Keratinocyte (primary cell): ENCODE measurements at regions not wholly inside any gene's neighbourhood (a gene's known extent, or its start where the extent isn't known, plus 50 kb on each side); places are given as distances from the start of the nearest gene placed in this dataset.

Experiments used
- DNase-seq: peaks from one replicate; pipeline ENCODE4 v3.0.0-alpha.2; 2011; ENCODE audit warnings: low read depth, missing footprints, low spot score
- FAIRE-seq: peaks from 2 replicates; lab custom pipeline; 2011; peaks lifted over from hg19 to GRCh38; lab: Jason Lieb, UNC
- H2AFZ ChIP-seq: 2 replicates; pipeline ENCODE4 v1.6.0; 2012; ENCODE audit warnings: low read length, control low read depth, inconsistent platforms; ENCODE audit not compliant: control insufficient read depth
- H3K27ac ChIP-seq: 2 replicates; pipeline ENCODE4 v1.5.1; 2011; ENCODE audit warnings: low read length; ENCODE audit not compliant: control insufficient read depth, insufficient read depth
- H3K27me3 ChIP-seq: 3 replicates; pipeline ENCODE4 v1.6.0; 2011; ENCODE audit warnings: low read length; ENCODE audit not compliant: control insufficient read depth, insufficient read depth; ENCODE audit errors: extremely low read depth
- H3K36me3 ChIP-seq, 2 experiments: 2 replicates in 1 of 2; 3 replicates in 1 of 2; pipeline ENCODE4 v1.5.1; 2011; ENCODE audit warnings: low read length in 2 of 2, mild to moderate bottlenecking in 1 of 2; ENCODE audit not compliant: control insufficient read depth in 2 of 2, insufficient read depth in 2 of 2; ENCODE audit errors: extremely low read depth in 1 of 2
- H3K4me1 ChIP-seq: 3 replicates; pipeline ENCODE4 v1.5.1; 2011; ENCODE audit warnings: low read length; ENCODE audit not compliant: control insufficient read depth, insufficient read depth; ENCODE audit errors: extremely low read depth
- H3K4me2 ChIP-seq: 3 replicates; pipeline ENCODE4 v1.6.0; 2011; ENCODE audit warnings: low read depth, low read length; ENCODE audit not compliant: control insufficient read depth, insufficient read depth; ENCODE audit errors: extremely low read depth
- H3K4me3 ChIP-seq, 3 experiments: fragments of 200-600 bp in 1 of 3; sonication (generic) in 1 of 3; 2 replicates in 2 of 3; 3 replicates in 1 of 3; pipeline ENCODE4 v1.5.1; 2011 to 2016; ENCODE audit warnings: low read length in 3 of 3, mild to moderate bottlenecking in 3 of 3, control low read depth in 2 of 3, inconsistent platforms in 1 of 3, low read depth in 1 of 3, mixed read lengths in 1 of 3, mixed run types in 1 of 3, moderate library complexity in 1 of 3; ENCODE audit not compliant: control insufficient read depth in 2 of 3, insufficient read depth in 2 of 3; ENCODE audit errors: extremely low read depth in 1 of 3
- H3K79me2 ChIP-seq: 2 replicates; pipeline ENCODE4 v1.6.0; 2012; ENCODE audit warnings: low read length; ENCODE audit not compliant: control insufficient read depth, insufficient read depth
- H3K9ac ChIP-seq: 3 replicates; pipeline ENCODE4 v1.6.0; 2011; ENCODE audit warnings: low read length; ENCODE audit not compliant: control insufficient read depth, insufficient read depth; ENCODE audit errors: extremely low read depth
- H3K9me1 ChIP-seq: 3 replicates; pipeline ENCODE4 v1.6.0; 2011; ENCODE audit warnings: low read length; ENCODE audit not compliant: control insufficient read depth, insufficient read depth; ENCODE audit errors: extremely low read depth
- H3K9me3 ChIP-seq: 2 replicates; pipeline ENCODE4 v1.5.1; 2012; ENCODE audit warnings: low read depth, low read length; ENCODE audit not compliant: control insufficient read depth
- H4K20me1 ChIP-seq: 3 replicates; pipeline ENCODE4 v1.6.0; 2011; ENCODE audit warnings: low read length; ENCODE audit not compliant: control insufficient read depth, insufficient read depth; ENCODE audit errors: extremely low read depth
- EZH2 ChIP-seq: IDR thresholded peaks from one replicate; pipeline ENCODE4 v1.6.1; 2012; ENCODE audit warnings: inconsistent platforms, mild to moderate bottlenecking, low read length, moderate library complexity
- dilution Hi-C: fragments of 300-500 bp; cut with MboI; formaldehyde crosslinking; loops from one replicate; pipeline ENCODE4 v1.7.0; 2020; ENCODE audit warnings: low sequenced_read_pairs; ENCODE audit not compliant: extremely low pct_ligation_motif_present
- TF ChIP-seq, protein P1 (sequence below), 3 experiments: IDR thresholded peaks in 1 of 3; conservative IDR thresholded peaks in 1 of 3; optimal IDR thresholded peaks in 1 of 3; 2 replicates in 2 of 3; 3 replicates in 1 of 3; pipeline versions ENCODE3 to v1.5.1; 2011; ENCODE audit warnings: low read length in 3 of 3, mild to moderate bottlenecking in 3 of 3, moderate library complexity in 2 of 3, control low read depth in 1 of 3, inconsistent platforms in 1 of 3; ENCODE audit not compliant: insufficient read depth in 2 of 3; ENCODE audit errors: extremely low read depth in 1 of 3

DNA sequence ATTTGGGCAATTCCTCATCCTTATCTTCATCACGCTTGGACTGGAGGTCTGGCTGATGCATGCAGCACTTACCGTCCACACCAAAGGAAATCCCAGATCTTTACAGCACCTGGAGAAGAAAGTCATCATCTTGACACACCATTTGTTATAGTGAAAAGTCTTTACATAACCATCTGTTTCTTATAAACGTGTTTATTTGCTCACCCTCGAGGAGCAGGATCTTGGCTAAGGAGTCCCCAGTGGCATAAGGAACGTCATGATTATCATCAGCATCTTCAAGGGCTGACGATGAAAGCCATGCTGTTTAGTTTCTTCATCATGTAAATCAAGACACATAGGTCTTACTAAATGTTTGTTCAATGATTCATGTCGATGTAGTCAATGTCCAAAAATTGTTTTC is 248.8 kb upstream of the ELAC2 start:
- dilution Hi-C loops = no loop called here
- no peaks in the 10 kb centered on the region for H3K36me3 ChIP-seq
- no peak overlapping the region for H3K27ac ChIP-seq
- FAIRE-seq (no peak), DNase-seq (no peak)
- TF ChIP-seq, protein P1, sequence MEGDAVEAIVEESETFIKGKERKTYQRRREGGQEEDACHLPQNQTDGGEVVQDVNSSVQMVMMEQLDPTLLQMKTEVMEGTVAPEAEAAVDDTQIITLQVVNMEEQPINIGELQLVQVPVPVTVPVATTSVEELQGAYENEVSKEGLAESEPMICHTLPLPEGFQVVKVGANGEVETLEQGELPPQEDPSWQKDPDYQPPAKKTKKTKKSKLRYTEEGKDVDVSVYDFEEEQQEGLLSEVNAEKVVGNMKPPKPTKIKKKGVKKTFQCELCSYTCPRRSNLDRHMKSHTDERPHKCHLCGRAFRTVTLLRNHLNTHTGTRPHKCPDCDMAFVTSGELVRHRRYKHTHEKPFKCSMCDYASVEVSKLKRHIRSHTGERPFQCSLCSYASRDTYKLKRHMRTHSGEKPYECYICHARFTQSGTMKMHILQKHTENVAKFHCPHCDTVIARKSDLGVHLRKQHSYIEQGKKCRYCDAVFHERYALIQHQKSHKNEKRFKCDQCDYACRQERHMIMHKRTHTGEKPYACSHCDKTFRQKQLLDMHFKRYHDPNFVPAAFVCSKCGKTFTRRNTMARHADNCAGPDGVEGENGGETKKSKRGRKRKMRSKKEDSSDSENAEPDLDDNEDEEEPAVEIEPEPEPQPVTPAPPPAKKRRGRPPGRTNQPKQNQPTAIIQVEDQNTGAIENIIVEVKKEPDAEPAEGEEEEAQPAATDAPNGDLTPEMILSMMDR (optimal IDR thresholded peaks at IDR 0.05 in 1 of 3, IDR thresholded peaks at IDR 0.05 in 1 of 3, conservative IDR thresholded peaks at IDR 0.05 in 1 of 3; ENCODE audit: extremely low read depth in 1 of 3, insufficient read depth in 2 of 3, low read length in 3 of 3) = no peak
- TF ChIP-seq EZH2 = no peak
- no peaks in the 10 kb centered on the region for H3K9me1 ChIP-seq
- H3K4me2 ChIP-seq = no peak overlapping the region
- no peaks in the 10 kb centered on the region for H4K20me1 ChIP-seq
- no peaks in the 10 kb centered on the region for H3K4me1 ChIP-seq
- H3K9ac ChIP-seq = no peak overlapping the region
- no peaks in the 10 kb centered on the region for H3K27me3 ChIP-seq
- no peak overlapping the region for H2AFZ ChIP-seq
- no peaks in the 10 kb centered on the region for H3K9me3 ChIP-seq
- H3K79me2 ChIP-seq = no peaks in the 10 kb centered on the region
- no peak overlapping the region for H3K4me3 ChIP-seq

DNA sequence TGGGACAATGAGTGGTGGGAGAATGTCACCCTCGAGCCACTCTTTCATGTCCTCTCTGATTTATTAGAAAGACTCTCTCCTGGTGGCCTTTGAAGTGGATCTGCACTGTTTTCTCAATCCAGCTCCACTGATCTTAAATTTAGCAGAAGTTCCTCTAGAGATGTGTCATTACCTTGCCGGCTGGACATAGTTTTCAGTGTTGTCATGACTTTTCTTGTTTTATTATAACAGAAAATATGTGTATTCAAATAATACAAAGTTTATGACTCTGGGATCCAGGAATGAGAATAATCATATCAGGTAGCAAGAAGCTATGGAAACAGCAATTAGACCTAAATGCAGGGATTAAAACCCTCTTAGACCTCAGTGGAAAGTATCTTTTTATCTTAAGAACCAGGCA is 247.5 kb upstream of the ELAC2 start:
- no peak overlapping the region for H3K9ac ChIP-seq
- no peaks in the 10 kb centered on the region for H3K36me3 ChIP-seq
- no peak overlapping the region for H3K27ac ChIP-seq
- no peaks in the 10 kb centered on the region for H3K27me3 ChIP-seq
- DNase-seq (no peak), FAIRE-seq (no peak)
- no peak overlapping the region for H3K4me3 ChIP-seq
- H3K4me1 ChIP-seq = no peaks in the 10 kb centered on the region
- H3K79me2 ChIP-seq = no peaks in the 10 kb centered on the region
- no peaks in the 10 kb centered on the region for H3K9me1 ChIP-seq
- H2AFZ ChIP-seq = no peak overlapping the region
- no peak overlapping the region for H3K4me2 ChIP-seq
- H4K20me1 ChIP-seq = no peaks in the 10 kb centered on the region
- dilution Hi-C loops = no loop called here
- TF ChIP-seq EZH2 = no peak
- TF ChIP-seq, protein P1 (optimal IDR thresholded peaks at IDR 0.05 in 1 of 3, IDR thresholded peaks at IDR 0.05 in 1 of 3, conservative IDR thresholded peaks at IDR 0.05 in 1 of 3; ENCODE audit: extremely low read depth in 1 of 3, insufficient read depth in 2 of 3, low read length in 3 of 3) = no peak
- no peaks in the 10 kb centered on the region for H3K9me3 ChIP-seq
